CD4-positive, alpha-beta T cell (primary cell): ENCODE measurements at regions not wholly inside any gene's neighbourhood (a gene's known extent, or its start where the extent isn't known, plus 50 kb on each side); places are given as distances from the start of the nearest gene placed in this dataset.

ENCODE experiments used
- ATAC-seq: fragments of 200-7000 bp; cut with Tn5 transposase; one replicate; pipeline ENCODE4 v1.10.0; 2022; ENCODE audit warnings: mild to moderate bottlenecking; ENCODE audit not compliant: poor library complexity
- CTCF ChIA-PET: fragments of 350-600 bp; sonication (Branson Sonifier 250); formaldehyde crosslinking; loops from one replicate; lab custom pipeline; 2021; ENCODE audit warnings: antibody characterized with exemption, inconsistent platforms; lab: Charles Lee
- POLR2A ChIA-PET: fragments of 350-600 bp; sonication (Branson Sonifier 250); formaldehyde crosslinking; loops from one replicate; lab custom pipeline; 2021; ENCODE audit warnings: antibody characterized with exemption, inconsistent platforms; lab: Charles Lee
- DNase-seq, 14 experiments: peaks; one replicate each; pipeline ENCODE4 v3.0.0-alpha.2; 2013 to 2020; ENCODE audit warnings: mixed read lengths in 2 of 14
- H3K27ac ChIP-seq, 2 donors: one replicate each; pipeline versions ENCODE4 v1.5.1 to v1.7.0; 2013; ENCODE audit warnings: low read length in 2 of 2, low read depth in 1 of 2, mild to moderate bottlenecking in 1 of 2
- H3K27me3 ChIP-seq, 2 experiments: 1 replicate in 1 of 2; 2 replicates in 1 of 2; pipeline versions ENCODE4 v1.6.1 to v1.7.0; 2013; ENCODE audit warnings: low read length in 2 of 2, control low read depth in 1 of 2, mild to moderate bottlenecking in 1 of 2, moderate library complexity in 1 of 2; ENCODE audit not compliant: insufficient read depth in 2 of 2, control insufficient read depth in 1 of 2
- H3K36me3 ChIP-seq: one replicate; pipeline ENCODE4 v1.6.1; 2013; ENCODE audit warnings: low read length, control low read depth; ENCODE audit not compliant: insufficient read depth
- H3K4me1 ChIP-seq: one replicate; pipeline ENCODE4 v1.6.1; 2013; ENCODE audit warnings: low read length, control low read depth; ENCODE audit not compliant: insufficient read depth
- H3K4me3 ChIP-seq: one replicate; pipeline ENCODE4 v1.5.1; 2013; ENCODE audit warnings: mild to moderate bottlenecking, low read length, moderate library complexity
- H3K9me3 ChIP-seq, 2 experiments: 1 replicate in 1 of 2; 2 replicates in 1 of 2; pipeline versions ENCODE4 v1.6.1 to v1.7.0; 2013; ENCODE audit warnings: low read length in 2 of 2, mild to moderate bottlenecking in 2 of 2, control low read depth in 1 of 2, moderate library complexity in 1 of 2; ENCODE audit not compliant: control insufficient read depth in 1 of 2, insufficient read depth in 1 of 2
- H3K27ac Mint-ChIP-seq: one replicate; pipeline ENCODE4 v1.8.0; 2020; ENCODE audit warnings: mixed read lengths
- H3K27me3 Mint-ChIP-seq: one replicate; pipeline ENCODE4 v1.8.0; 2021; ENCODE audit warnings: mixed read lengths
- H3K36me3 Mint-ChIP-seq: one replicate; pipeline ENCODE4 v1.8.0; 2021; ENCODE audit warnings: low read depth, mixed read lengths
- H3K4me1 Mint-ChIP-seq: one replicate; pipeline ENCODE4 v1.8.0; 2021; ENCODE audit warnings: low read depth, mixed read lengths
- H3K4me3 Mint-ChIP-seq: one replicate; pipeline ENCODE4 v1.8.0; 2020; ENCODE audit warnings: mild to moderate bottlenecking, mixed read lengths
- H3K9me3 Mint-ChIP-seq: one replicate; pipeline ENCODE4 v1.8.0; 2020; ENCODE audit warnings: mixed read lengths
- CTCF ChIP-seq: fragments of 200-600 bp; IDR thresholded peaks from one replicate; pipeline ENCODE4 v1.8.0; 2022; ENCODE audit warnings: antibody characterized with exemption, mild to moderate bottlenecking
- intact Hi-C, 2 experiments: fragments of 100-400 bp; cut with DNase I in 1 of 2; cut with micrococcal nuclease in 1 of 2; formaldehyde crosslinking; loops; one replicate each; pipeline versions ENCODE4 v1.15.1 to v1.9.0; 2023 to 2025; cut with DNase I, micrococcal nuclease

- TF ChIP-seq CTCF, result no peak
- Mint-ChIP-seq H3K27ac (no peak overlapping the region), H3K27me3 (peaks cover 21% of the 10 kb centered on the region), H3K4me3 (no peak overlapping the region), H3K36me3 (no peaks in the 10 kb centered on the region), H3K9me3 (no peaks in the 10 kb centered on the region), H3K4me1 (no peaks in the 10 kb centered on the region)
- no peak overlapping the region for H3K27ac ChIP-seq
- ChIA-PET POLR2A (no interaction called here), CTCF (no interaction called here)
- intact Hi-C loops, result no loop called here
- H3K4me3 ChIP-seq, result no peak overlapping the region
- DNase-seq (no peak), ATAC-seq (no peak)
- H3K9me3 ChIP-seq, result no peaks in the 10 kb centered on the region
- no peaks in the 10 kb centered on the region for H3K4me1 ChIP-seq
- peaks cover 0 to 5% of the 10 kb centered on the region in 2 experiments for H3K27me3 ChIP-seq
- H3K36me3 ChIP-seq, result no peaks in the 10 kb centered on the region
Measured at GRCh38 chr5:39520232-39520572, 95.4 kb upstream of the DAB2 start.

GRCh38 chr5:39519566-39520231 is 94.9 kb upstream of the DAB2 start:
- H3K27ac ChIP-seq, result no peak overlapping the region
- no peak for TF ChIP-seq CTCF
- Mint-ChIP-seq H3K27ac (no peak overlapping the region), H3K4me1 (no peaks in the 10 kb centered on the region), H3K36me3 (no peaks in the 10 kb centered on the region), H3K27me3 (peaks cover 21% of the 10 kb centered on the region), H3K4me3 (no peak overlapping the region), H3K9me3 (no peaks in the 10 kb centered on the region)
- H3K4me3 ChIP-seq, result no peak overlapping the region
- no peaks in the 10 kb centered on the region for H3K4me1 ChIP-seq
- no peak for ATAC-seq
- H3K9me3 ChIP-seq, result no peaks in the 10 kb centered on the region
- H3K27me3 ChIP-seq, result peaks cover 0 to 2% of the 10 kb centered on the region in 2 experiments
- POLR2A ChIA-PET, result no interaction called here
- no peaks in the 10 kb centered on the region for H3K36me3 ChIP-seq
- no peak for DNase-seq
- intact Hi-C loops, result no loop called here
- CTCF ChIA-PET, result interaction anchor here (0.7 kb wide), 1 partner anchor 230 kb away, joined by 3 read pairs; no protein-coding TSS in a partner anchor

- no peak overlapping the region for H3K27ac Mint-ChIP-seq
- POLR2A ChIA-PET, result no interaction called here
- H3K4me3 Mint-ChIP-seq, result no peak overlapping the region
- no peaks in the 10 kb centered on the region for H3K4me1 Mint-ChIP-seq
- peaks cover 21% of the 10 kb centered on the region for H3K27me3 Mint-ChIP-seq
- no peak overlapping the region for H3K4me3 ChIP-seq
- DNase-seq, result no peak
- no peaks in the 10 kb centered on the region for H3K36me3 ChIP-seq
- intact Hi-C loops, result no loop called here
- H3K4me1 ChIP-seq, result no peaks in the 10 kb centered on the region
- H3K9me3 ChIP-seq, result no peaks in the 10 kb centered on the region
- TF ChIP-seq CTCF, result no peak
- no peaks in the 10 kb centered on the region for H3K27me3 ChIP-seq
- H3K9me3 Mint-ChIP-seq, result no peaks in the 10 kb centered on the region
- CTCF ChIA-PET, result interaction anchor here (0.7 kb wide), 1 partner anchor 231 kb away, joined by 3 read pairs; no protein-coding TSS in a partner anchor
- H3K27ac ChIP-seq, result no peak overlapping the region
- H3K36me3 Mint-ChIP-seq, result no peaks in the 10 kb centered on the region
- ATAC-seq, result no peak
Measured at GRCh38 chr5:39519079-39519478, 94.3 kb upstream of the DAB2 start.
